ENCODE measurements at regions not wholly inside any gene's neighbourhood (a gene's known extent, or its start where the extent isn't known, plus 50 kb on each side); places are given as distances from the start of the nearest gene placed in this dataset.

- Histone ChIP-seq H4K5ac (ENCODE audit: insufficient read length, low read depth, low read length) (no peak overlapping the region), H4K8ac (ENCODE audit: extremely low read depth, insufficient read depth, low read length) (no peak overlapping the region), H2BK15ac (ENCODE audit: low read length) (no peak overlapping the region), H2BK20ac (ENCODE audit: low read length) (no peak overlapping the region), H3K9ac (replicated peaks in 1 of 4; ENCODE audit: extremely low read depth in 1 of 4, low read depth in 3 of 4, low read length in 3 of 4) (no peak overlapping the region), H3K79me1 (ENCODE audit: low read depth, low read length) (no peaks in the 10 kb centered on the region), H3K23ac (ENCODE audit: insufficient read length) (no peak overlapping the region), H3K23me2 (ENCODE audit: low read depth, low read length) (no peaks in the 10 kb centered on the region), H2AFZ (ENCODE audit: low read length) (no peak overlapping the region), H3K4ac (replicated peaks; ENCODE audit: insufficient read length, low read depth, low read length) (no peak overlapping the region), H3K4me1 (replicated peaks in 1 of 4; ENCODE audit: control insufficient read depth in 3 of 4, insufficient read depth in 4 of 4, low read length in 3 of 4) (no peaks in the 10 kb centered on the region), H2BK5ac (ENCODE audit: low read depth, low read length) (no peak overlapping the region), H3K79me2 (ENCODE audit: control insufficient read depth in 1 of 2, insufficient read depth in 2 of 2, low read length in 2 of 2) (no peaks in the 10 kb centered on the region), H3K14ac (ENCODE audit: insufficient read length) (no peak overlapping the region), H2AK5ac (ENCODE audit: low read depth, low read length) (no peak overlapping the region), H2BK12ac (ENCODE audit: low read depth, low read length) (no peak overlapping the region), H3K9me3 (ENCODE audit: insufficient read depth in 2 of 2, low read depth in 1 of 2, low read length in 1 of 2) (no peaks in the 10 kb centered on the region; a peak in 1 of 4 replicates), H3K18ac (ENCODE audit: extremely low read depth, low read length) (no peak overlapping the region), H3K4me2 (ENCODE audit: insufficient read depth in 1 of 2, low read depth in 2 of 2, low read length in 2 of 2) (no peak overlapping the region), H3K27me3 (replicated peaks in 1 of 4; ENCODE audit: control insufficient read depth in 3 of 4, extremely low read depth in 1 of 4, insufficient read depth in 3 of 4, low read length in 3 of 4) (no peaks in the 10 kb centered on the region), H2BK120ac (replicated peaks; ENCODE audit: low read depth, low read length) (no peak overlapping the region), H3K27ac (ENCODE audit: low read depth, low read length) (no peak overlapping the region), H4K91ac (replicated peaks; ENCODE audit: insufficient read length, low read length) (no peak overlapping the region), H3K4me3 (ENCODE audit: extremely low read depth in 1 of 4, insufficient read depth in 2 of 4, low read depth in 3 of 4, low read length in 4 of 4) (no peak overlapping the region), H3K56ac (replicated peaks; ENCODE audit: insufficient read length, low read depth, low read length) (no peak overlapping the region), H3K36me3 (ENCODE audit: control insufficient read depth in 2 of 4, insufficient read depth in 4 of 4, low read length in 3 of 4) (no peaks in the 10 kb centered on the region), H4K20me1 (replicated peaks in 1 of 2; ENCODE audit: control insufficient read depth in 1 of 2, insufficient read depth in 2 of 2, low read length in 2 of 2) (no peaks in the 10 kb centered on the region)
- CTCF ChIA-PET (ENCODE audit: partially characterized antibody) = no interaction called here
- no peak for FAIRE-seq
- DNase-seq (ENCODE audit: low read depth in 1 of 2, low spot score in 2 of 2) = no peak
- WGBS, 2 experiments (ENCODE audit: extremely low coverage in 1 of 2, insufficient coverage in 1 of 2, insufficient read length in 1 of 2, insufficient replicate concordance in 2 of 2, low coverage in 1 of 2, low lambda C conversion rate in 2 of 2, missing lambda C conversion rate in 1 of 2) = 79% methylated on average over 1 of the region's 1 CpG; no CpG with 5 or more reads in 1 of the 2 experiments
- TF ChIP-seq CBX5 (IDR thresholded peaks at IDR 0.05; ENCODE audit: low read depth, low read length) = no peak
- TF ChIP-seq CBX8 (IDR thresholded peaks at IDR 0.05; ENCODE audit: borderline replicate concordance, low read depth, low read length) = no peak
- TF ChIP-seq SAP30 (IDR thresholded peaks at IDR 0.05; ENCODE audit: insufficient read depth, insufficient replicate concordance, low read length) = no peak
- no peak for TF ChIP-seq BACH1 (IDR thresholded peaks at IDR 0.05; ENCODE audit: low read length)
- TF ChIP-seq RXRA (IDR thresholded peaks at IDR 0.05; ENCODE audit: insufficient read depth, low read depth, low read length) = no peak
- TF ChIP-seq HDAC2 (IDR thresholded peaks at IDR 0.05; ENCODE audit: borderline replicate concordance in 1 of 2, low read depth in 2 of 2, low read length in 2 of 2) = no peak
- TF ChIP-seq ATF3 (IDR thresholded peaks at IDR 0.05; ENCODE audit: insufficient read depth, low read depth, low read length) = no peak
- no peak for TF ChIP-seq SP1 (IDR thresholded peaks at IDR 0.05; ENCODE audit: low read depth, low read length)
- TF ChIP-seq YY1 (IDR thresholded peaks at IDR 0.05; ENCODE audit: low read depth, low read length) = no peak
- TF ChIP-seq NRF1 (IDR thresholded peaks at IDR 0.05; ENCODE audit: low read depth, low read length) = no peak
- TF ChIP-seq HDAC6 (IDR thresholded peaks at IDR 0.05; ENCODE audit: low read depth, low read length) = no peak
- TF ChIP-seq RNF2 (IDR thresholded peaks at IDR 0.05; ENCODE audit: borderline replicate concordance, low read depth, low read length, missing control alignments, poor library complexity, severe bottlenecking) = no peak
- POLR2A ChIA-PET (ENCODE audit: partially characterized antibody) = no interaction called here
These were observed 179.2 kb upstream of the ZNF32 start for GRCh38 chr10:43827853-43828252.

Data from H1 (cell line).